HG03521 (cell line): ENCODE measurements at regions not wholly inside any gene's neighbourhood (a gene's known extent, or its start where the extent isn't known, plus 50 kb on each side); places are given as distances from the start of the nearest gene placed in this dataset.

Source experiments
- ATAC-seq: cut with Tn5 transposase; IDR thresholded peaks from one replicate; pipeline ENCODE4 v1.9.1; 2021; ENCODE audit warnings: mild to moderate bottlenecking, moderate library complexity; ENCODE audit not compliant: unreplicated experiment

DNA sequence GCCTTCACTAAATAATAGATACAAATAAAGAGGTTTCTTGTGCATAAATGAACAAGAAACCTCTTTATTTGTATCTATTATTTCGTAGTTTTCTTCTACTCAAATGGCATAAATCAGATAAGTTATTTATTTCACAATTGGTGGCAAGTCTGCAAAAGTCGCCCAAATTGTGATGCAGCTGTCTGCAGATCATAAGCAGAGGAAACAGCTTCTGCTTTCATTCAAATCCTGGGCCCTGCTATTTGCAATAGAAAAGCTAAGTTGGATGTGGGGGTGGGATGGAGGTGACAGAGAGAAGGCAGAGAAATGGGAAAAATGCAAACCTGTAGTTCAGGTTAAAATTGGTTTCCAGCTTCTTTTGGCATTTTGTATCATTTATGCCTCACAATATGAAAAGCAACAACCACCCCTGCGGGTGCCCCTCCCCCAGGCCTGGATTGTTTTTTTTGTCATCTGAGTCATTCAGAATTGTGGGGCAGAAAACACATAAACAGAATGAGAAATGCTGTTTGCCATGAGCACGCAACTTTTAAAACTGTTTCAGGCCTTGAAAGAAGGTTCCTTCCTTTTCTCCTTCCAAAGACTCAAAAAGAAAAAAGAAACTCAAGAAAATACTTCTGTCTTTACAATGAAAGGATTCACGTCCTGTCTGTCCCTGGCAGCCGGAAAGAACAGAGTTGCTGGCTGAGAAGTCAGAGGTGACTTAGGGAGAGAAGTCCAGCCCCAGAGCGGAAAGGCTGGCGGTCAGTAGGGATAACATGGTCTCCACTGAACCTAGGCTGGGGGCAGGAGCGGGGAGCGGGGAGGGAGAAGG, 132.9 kb downstream of the BAMBI start:
- no peak for ATAC-seq

DNA sequence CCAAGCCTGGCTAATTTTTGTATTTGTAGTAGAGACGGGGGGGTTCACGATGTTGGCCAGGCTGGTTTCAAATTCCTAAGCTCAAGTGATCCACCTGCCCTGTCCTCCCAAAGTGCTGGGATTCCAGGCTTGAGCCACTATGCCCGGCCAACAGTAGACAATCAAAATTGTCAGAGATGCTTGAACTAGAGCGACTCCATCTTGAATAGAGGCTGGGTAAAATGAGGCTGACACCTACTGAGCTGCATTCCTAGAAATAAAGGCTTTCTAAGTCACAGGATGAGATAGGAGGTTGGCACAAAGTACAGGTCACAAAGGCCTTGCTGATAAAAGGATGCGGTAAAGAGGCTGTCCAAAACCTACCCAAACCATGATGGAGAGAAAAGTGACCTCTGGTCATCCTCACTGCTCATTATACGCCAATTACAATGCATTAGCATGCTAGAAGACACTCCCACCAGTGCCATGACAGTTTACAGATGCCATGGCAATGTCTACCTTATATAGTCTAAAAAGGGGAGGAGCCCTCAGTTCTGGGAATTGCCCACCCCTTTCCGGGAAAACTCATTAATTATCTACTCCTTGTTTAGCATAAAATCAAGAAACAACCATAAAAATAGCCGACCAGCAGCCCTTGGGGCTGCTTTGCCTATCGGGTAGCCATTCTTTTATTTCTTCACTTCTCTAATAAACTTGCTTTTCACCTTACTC, 134.5 kb downstream of the BAMBI start:
- ATAC-seq, result no peak

DNA sequence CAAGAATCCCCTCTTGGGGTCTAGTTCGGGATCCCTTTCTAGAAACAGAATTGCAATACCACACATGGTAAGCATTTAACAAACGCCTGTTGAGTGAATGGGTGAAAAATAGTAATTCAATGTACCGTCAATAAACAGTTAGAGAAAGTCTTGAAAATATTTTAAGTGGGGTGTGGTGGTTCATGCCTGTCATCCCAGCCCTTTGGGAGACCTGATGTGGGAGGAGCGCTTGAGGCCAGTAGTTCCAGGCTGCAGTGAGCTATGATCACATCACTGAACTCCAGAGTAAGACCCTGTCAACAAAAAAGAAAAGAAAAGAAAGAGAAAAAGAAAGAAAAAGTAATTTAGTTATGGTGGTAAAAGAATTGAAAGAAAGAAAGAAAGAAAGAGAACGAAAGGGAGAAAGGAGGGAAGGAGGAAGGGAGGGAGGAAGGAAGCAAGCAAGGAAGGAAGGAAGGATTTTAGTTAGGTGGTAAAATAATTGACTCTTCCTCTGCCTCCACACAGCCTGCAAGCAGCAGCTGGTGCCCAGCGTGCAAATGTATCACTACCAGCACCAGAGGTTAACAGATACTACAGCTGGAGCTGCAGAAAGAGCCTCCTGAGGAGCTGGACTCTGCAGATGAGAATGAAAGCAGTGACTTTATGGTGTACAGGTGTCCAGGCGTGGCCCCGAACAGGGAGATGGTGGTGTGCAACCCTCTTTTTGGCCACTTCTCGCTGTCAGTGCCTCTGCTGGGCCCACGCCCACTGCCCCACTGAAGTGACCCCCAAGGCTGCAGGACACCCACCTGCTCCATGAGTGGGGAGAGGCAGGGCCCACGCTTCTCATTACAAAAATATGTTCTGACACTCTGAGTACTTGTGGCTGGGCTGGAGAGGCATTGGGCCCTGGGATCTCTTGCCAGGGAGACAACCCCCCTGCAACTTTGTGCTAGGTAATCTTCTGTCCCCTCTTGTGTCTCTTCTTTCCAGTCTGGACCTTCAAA, 135.4 kb downstream of the BAMBI start:
- ATAC-seq, result no peak

DNA sequence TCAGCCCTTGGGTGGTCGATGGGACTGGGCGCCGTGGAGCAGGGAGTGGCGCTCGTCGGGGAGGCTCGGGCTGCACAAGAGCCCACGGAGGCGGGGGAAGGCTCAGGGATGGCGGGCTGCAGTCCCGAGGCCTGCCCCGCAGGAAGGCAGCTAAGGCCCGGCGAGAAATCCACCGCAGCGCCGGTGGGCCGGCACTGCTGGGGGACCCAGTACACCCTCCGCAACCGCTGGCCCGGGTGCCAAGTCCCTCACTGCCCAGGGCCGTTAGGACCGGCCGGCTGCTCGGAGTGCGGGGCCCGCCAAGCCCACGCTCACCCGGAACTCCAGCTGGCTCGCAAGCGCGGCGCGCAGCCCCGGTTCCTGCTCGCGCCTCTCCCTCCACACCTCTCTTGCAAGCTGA, 138.4 kb downstream of the BAMBI start:
- no peak for ATAC-seq

DNA sequence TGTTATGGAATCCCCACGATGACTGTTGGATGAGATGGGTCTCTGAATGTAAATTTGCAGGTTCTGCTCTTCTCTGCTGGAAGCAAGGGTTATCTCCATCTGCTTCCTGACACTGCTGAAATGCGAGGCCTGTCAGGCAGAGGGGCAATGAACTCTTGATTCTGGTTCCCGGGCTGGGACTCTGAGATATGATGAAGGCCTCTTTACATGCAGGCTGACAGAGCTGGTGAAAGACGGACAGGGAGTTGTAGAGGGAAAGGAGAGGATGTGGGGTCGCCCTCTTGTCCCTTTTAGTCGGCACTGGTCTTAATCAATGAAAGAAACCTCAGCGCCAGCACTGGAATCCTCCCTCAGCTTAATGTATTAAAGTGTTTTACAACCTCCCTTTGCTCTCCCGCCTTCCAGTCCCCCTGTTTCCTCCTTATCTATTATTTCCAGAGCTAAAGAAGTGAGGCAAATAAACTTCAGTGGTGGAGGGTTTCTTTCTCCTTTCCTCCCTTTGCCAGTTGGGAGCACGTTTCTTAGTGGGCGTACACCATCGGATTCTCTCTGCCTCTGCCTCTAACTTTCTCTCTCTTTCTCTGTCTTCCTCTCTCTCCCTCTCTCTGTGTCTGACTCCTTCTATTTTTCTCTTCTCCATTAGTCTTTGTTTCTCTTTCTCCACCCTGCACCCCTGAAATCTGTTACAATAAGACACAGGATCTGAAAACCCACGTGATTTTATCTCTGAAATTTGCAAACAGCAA, 145.6 kb downstream of the BAMBI start:
- no peak for ATAC-seq

DNA sequence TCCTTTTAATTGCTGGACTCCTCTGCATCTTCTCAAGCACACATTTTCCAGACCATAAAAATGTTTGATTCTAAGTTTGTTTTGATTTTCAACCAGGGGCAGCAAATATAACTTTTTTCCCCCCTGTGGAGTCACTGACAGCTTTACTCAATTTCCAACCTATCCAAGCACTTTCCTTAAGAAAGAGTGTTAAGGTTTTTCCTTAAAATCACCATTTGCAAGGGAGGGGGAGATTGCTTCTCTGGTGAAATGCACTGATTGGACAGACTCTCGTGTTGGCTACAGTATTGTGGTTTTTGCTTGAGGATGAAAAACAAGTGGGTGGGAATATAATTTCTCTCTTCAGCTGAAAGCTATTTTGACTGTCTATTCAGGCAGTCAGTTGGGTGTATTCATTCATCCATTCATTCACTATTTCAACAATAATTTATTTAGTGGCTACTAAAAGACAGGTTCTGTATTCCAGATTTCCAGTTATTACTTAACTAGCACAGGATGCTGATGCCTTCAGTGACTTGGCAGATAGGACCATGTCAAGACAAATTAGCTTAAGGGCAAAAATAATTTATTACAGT, 146.3 kb downstream of the BAMBI start:
- ATAC-seq, result no peak

DNA sequence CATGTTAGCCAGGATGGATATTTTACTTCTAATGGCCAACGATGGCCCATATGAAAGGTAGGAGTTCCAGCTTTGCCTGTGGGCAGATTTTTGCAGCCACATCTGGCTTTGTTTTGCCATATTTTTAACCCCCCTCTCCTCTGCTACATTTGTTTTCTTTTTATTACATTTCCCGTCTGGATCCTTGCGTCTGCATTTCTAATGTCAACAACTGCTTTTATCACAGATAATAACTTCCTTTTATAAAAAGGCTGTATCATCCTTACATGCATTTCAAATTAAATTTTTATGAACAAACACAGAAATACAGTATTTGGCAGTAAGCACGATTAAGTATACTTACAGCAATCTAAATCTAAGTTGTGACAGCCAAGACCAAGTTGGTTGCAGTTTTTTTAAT, 156.0 kb downstream of the BAMBI start:
- ATAC-seq, result no peak

DNA sequence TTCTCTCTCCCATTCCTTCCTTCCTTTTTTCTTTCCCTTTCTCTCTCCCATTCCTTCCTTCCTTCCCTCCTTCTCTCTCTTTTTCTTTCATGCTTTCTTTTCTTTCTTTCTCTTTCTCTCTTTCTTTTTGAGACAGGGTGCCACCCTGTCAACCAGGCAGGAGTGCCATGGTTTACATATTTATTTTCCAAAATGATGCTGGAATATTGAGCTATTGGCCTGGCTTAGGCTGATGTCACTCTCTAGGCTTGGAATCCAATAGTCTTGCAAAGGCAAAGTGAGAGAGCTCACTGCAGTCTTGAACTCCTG, 159.1 kb downstream of the BAMBI start:
- ATAC-seq, result no peak

DNA sequence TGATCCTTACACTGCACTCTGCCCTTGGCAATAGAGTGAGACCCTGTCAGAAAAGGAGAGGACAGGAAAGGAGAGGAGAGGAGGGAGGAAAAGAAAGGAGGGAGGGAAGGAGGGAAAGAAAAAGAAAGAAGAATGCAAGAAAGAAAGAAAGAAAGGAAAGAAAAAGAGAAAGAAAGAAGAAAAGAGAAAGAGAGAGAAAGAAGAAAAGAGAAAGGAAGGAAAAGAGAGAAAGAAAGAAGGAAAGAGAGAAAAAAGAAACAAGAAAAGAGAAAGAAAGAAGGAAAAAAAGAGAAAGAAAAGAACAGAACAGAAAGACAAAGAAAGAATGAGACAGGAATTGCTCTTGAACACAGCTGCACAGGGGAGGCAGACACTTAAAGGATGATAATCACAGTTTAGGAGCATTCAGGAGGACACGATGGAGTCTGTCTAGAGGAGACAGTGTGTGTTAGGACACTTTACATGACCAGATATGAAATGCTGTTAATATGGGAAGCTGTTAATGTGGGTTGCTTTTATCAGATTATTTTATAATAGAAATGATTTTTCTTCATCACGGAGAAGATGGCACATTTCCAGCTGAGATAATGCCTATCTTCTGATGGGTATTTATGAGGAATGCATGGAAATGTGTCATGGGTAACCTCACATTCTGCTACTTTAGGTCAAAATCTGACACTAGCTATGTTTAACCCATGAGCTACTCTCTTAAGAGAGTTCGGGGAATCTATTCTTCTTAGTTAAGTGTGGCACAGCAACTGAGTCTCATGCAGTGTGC, 160.5 kb downstream of the BAMBI start:
- ATAC-seq, result no peak

DNA sequence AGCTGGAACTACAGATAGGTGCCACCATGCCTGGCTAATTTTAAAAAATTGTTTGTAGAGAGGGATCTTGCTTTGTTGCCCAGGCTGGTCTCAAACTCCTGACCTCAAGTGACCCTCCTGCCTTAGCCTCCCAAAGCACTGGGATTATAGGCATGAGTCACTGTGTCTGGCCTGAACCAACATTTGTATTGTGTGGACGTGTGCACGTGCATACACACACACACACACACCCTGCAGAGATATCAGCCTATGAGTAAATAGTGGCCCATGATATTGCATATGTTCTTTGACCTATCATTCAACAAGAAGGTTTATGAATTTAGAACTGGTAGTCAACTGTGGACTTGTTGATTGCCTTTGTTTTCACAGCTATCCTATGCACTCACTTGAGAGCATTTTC, 161.6 kb downstream of the BAMBI start:
- ATAC-seq, result no peak

DNA sequence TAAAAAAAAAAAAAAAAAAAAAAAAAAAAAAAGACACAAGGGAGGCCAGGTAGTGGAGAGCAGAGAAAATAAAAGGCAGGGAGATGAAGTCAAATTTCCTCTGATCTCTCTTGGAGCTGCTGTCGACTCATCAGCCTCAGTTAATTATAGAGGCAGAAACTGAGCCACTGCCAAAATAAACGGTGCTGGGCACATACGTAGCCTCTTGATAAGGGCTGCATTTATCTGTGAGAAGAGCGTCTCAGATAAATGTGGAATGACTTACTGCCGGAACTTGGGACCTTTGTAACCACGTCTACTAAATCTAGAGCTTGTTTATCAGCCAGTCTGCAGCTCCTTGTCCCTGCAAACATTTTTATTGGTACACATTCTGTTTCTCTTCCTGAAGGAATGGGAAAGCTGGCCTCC, 162.3 kb downstream of the BAMBI start:
- no peak for ATAC-seq

DNA sequence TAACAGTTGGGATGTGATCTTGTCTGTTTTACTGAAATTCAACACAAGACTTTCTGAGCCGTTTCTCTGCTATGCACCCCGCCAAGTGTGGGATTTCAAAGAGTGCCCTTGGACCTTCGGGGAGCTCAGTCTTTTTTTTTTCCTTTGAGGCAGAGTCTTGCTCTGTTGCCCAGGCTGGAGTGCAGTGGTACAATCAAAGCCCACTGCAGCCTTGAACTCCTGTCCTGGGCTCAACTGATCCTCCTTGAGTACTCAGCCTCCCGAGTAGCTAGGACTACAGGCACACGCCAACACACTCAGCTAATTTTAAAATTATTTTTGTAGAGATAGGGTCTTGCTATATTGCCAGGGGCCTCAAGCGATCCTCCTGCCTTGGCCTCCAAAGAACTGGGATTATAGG, 162.9 kb downstream of the BAMBI start:
- ATAC-seq, result no peak

DNA sequence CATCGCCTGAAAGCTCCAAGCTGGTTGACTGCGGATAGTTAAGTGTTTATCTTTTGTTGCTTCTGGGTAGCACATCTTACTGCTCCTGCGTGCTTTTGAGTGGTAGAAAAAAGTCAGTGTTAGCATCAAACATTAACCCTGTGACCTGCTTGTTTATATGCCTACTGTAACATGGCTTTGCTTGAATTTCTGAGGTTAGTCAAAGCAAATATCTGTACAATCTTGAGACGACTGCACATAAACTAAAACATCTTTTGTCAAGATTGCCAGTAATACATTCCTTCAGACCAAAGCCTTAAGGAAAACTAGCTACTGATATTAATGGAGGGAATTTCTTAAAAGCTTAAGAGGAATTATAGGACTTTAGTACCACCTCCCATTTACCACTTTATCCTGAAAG, 163.7 kb downstream of the BAMBI start:
- no peak for ATAC-seq

DNA sequence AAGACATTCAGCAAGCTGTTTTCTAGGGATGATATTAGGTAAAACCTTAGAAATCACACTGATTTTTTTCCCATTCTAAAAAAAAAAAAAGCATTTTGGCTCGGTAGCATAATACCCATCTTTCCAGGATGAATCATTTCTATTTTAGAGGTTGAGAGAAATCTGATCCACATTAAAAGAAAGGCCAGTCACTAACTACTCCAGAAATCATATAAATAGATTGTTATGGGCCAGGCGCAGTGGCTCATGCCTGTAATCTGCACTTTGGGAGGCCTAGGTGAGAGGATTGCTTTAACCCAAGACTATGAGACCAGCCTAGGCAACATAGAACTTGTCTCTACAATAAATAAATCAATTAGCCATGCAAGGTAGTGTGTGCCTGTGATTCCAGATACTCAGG, 164.3 kb downstream of the BAMBI start:
- no peak for ATAC-seq

DNA sequence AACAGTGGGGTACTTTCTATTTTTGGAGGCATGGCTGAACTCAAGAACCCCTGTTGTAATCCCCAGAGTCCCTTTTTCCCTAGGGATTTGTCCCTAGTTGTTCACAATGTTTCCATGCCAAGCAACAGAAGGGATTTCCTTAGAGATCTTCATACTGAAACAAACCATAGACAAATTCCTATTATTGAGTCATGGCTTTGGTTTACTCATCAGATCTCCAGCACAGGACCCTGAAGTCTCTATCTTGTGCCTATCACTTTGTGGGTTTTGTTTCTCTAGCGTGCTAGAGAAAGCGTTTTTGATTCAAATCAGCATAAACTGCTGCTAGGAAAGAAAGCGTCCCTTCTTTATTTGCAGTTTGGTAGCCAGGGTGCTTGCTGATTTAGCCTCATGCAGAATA, 165.0 kb downstream of the BAMBI start:
- no peak for ATAC-seq

DNA sequence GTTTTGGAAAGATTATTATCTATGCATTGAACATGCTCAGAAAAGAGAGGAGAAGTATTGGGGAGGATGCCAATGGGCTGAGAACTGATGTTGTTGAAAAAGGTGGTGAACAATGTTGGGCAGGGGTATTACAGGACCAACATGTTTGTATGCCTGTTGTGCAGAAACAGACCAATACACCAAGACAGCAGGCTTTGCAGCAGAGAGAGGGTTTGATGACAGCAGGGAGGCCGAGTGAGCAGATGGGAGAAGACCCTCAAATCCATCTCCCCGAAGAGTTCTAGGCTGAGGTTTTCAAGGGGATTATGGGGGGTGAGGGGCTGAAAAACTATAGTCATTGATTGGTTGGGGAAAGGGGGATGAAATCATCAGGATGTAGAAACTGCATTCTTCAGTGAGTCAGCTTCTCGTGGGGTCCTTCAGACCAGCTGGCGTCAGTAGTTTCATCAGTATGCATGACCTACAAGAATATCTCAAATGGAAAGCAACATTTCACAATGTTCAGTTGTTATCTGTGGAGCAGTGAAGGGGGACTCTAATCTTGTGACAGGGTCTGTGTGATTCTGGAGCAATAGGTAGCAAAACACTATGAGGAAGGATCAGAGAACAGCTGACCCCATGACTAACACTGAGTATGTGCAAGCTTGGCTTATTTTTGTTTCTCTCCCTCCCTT, 167.8 kb downstream of the BAMBI start:
- ATAC-seq, result no peak

DNA sequence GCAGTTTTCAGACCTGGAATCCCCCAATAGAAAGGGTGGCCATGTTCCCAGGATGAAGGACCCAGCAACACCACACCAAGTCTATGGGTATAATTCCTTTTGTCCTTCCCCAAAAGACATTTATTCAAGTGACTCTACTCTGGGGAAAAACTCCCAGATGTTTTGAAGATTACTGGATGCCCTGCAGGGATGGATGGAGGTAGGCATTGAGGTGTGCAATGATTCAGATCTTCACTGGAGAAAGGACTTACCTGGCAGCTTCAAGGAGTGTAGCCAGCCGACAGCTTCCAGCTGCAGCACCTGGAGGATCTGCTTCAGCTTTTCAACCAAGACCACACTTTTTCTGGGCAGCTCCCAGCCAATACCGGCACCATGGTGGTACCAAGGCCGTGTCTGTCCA, 172.0 kb downstream of the BAMBI start:
- no peak for ATAC-seq

DNA sequence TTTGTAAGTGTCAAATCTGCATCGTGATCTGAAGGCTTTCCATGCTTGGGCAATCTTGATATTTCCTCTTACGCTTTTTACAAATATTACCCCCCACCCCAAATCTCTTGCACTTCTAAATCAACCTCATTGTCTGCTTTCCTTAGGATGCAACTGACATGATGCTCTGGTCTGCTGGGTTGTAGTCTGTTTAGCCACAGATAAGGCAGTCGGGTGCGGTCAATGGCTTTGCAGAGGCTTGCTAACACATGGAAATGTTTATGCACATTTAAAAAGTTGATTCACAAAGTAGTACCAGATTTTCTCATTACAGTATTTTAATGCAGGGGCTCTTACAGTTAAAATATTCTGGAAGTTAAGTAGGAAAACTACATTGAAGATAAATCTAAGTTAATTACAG, 172.5 kb downstream of the BAMBI start:
- ATAC-seq, result no peak

DNA sequence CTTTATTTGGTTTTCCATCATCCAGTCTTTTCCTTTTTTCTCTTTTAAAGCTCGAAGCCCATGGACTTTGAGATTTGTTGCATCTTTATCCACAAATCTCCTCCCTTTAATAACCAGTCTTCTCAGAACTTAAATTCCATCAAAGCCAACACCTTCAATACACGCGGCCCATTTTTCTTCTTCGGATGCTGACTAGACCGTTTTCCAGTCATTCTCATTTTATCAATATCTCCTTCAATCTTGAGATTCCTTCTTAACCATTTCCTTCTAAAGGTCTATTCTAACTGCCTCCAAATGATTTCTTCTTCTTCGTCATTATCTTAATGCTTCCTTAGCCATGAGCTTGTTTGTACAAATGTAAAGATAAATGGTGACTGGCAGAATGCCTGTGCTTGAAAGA, 173.5 kb downstream of the BAMBI start:
- ATAC-seq, result no peak
